Upper lobe of left lung (tissue), 6 donors: ENCODE measurements at regions not wholly inside any gene's neighbourhood (a gene's known extent, or its start where the extent isn't known, plus 50 kb on each side); places are given as distances from the start of the nearest gene placed in this dataset.

ENCODE experiments used
- ATAC-seq, 2 donors: fragments of 200-7000 bp; cut with Tn5 transposase; one replicate each; pipeline ENCODE4 v1.9.1; 2022; ENCODE audit warnings: mild to moderate bottlenecking in 2 of 2, moderate library complexity in 2 of 2; ENCODE audit not compliant: low FRiP score in 2 of 2
- DNase-seq, 2 donors: peaks; one replicate each; pipeline ENCODE4 v3.0.0-alpha.2; 2019 to 2020
- H3K27ac ChIP-seq, 4 donors: fragments of 200-600 bp; sonication (generic); one replicate each; pipeline ENCODE4 v1.5.1; 2016 to 2019
- H3K27me3 ChIP-seq, 4 donors: fragments of 200-600 bp; sonication (generic); one replicate each; pipeline ENCODE4 v1.5.1; 2017 to 2019
- H3K36me3 ChIP-seq, 4 donors: fragments of 200-600 bp; sonication (generic); one replicate each; pipeline ENCODE4 v1.5.1; 2016 to 2019
- H3K4me1 ChIP-seq, 4 donors: fragments of 200-600 bp; sonication (generic); one replicate each; pipeline ENCODE4 v1.5.1; 2018 to 2019
- H3K4me3 ChIP-seq, 4 donors: fragments of 200-600 bp; sonication (generic); one replicate each; pipeline ENCODE4 v1.5.1; 2017 to 2019; ENCODE audit warnings: mild to moderate bottlenecking in 2 of 4, moderate library complexity in 1 of 4
- H3K9me3 ChIP-seq, 4 donors: fragments of 200-600 bp; sonication (generic); one replicate each; pipeline ENCODE4 v1.5.1; 2018 to 2019
- CTCF ChIP-seq, 6 experiments: fragments of 450-650 bp in 4 of 6; fragments of 200-600 bp in 2 of 6; sonication (generic) in 2 of 6; IDR thresholded peaks; one replicate each; pipeline ENCODE4 v1.5.1; 2016 to 2019; ENCODE audit warnings: antibody characterized with exemption in 6 of 6
- EP300 ChIP-seq, 4 donors: sonication (generic); formaldehyde crosslinking; IDR thresholded peaks; one replicate each; pipeline ENCODE4 v1.5.1; 2017; ENCODE audit warnings: antibody characterized with exemption in 4 of 4, control low read depth in 2 of 4
- POLR2A ChIP-seq, 4 donors: fragments of 450-650 bp; IDR thresholded peaks; one replicate each; pipeline ENCODE4 v1.5.1; 2016 to 2017; ENCODE audit warnings: antibody characterized with exemption in 4 of 4, mild to moderate bottlenecking in 2 of 4
- POLR2AphosphoS5 ChIP-seq, 2 donors: sonication (generic); formaldehyde crosslinking; IDR thresholded peaks; one replicate each; pipeline ENCODE4 v1.5.1; 2017; ENCODE audit warnings: antibody characterized with exemption in 2 of 2
- WGBS, 2 donors: methylation state at CpG; one replicate each; pipeline ENCODE4 v1.1.5; 2017 to 2018; 5-methylcytosine and 5-hydroxymethylcytosine counted together
- donor health status: DM: no; HTN: no; CAD: no; lungs with moderate emphysema.
- donor health status: DM: no; HTN: yes; CAD: no; lungs with severe emphysema.

- TF ChIP-seq POLR2AphosphoS5 (IDR thresholded peaks at IDR 0.05), result no peak
- TF ChIP-seq POLR2A (IDR thresholded peaks at IDR 0.05), result no peak
- TF ChIP-seq CTCF (IDR thresholded peaks at IDR 0.05), result no peak
- TF ChIP-seq EP300 (IDR thresholded peaks at IDR 0.05), result no peak
- Histone ChIP-seq H3K27me3 (no peaks in the 10 kb centered on the region), H3K36me3 (no peaks in the 10 kb centered on the region), H3K4me3 (no peak overlapping the region), H3K27ac (no peak overlapping the region), H3K9me3 (no peaks in the 10 kb centered on the region), H3K4me1 (no peaks in the 10 kb centered on the region)
- DNase-seq (no peak), ATAC-seq (no peak)
- 83 to 87% methylated on average over 4 of the region's 4 CpGs for WGBS, 2 donors
Measured at GRCh38 chr15:91465086-91465485, 365.0 kb downstream of the SV2B start.

GRCh38 chr15:91465696-91466095 is 365.6 kb downstream of the SV2B start:
- TF ChIP-seq CTCF (IDR thresholded peaks at IDR 0.05), result no peak
- no peak for TF ChIP-seq POLR2A (IDR thresholded peaks at IDR 0.05)
- TF ChIP-seq EP300 (IDR thresholded peaks at IDR 0.05), result no peak
- TF ChIP-seq POLR2AphosphoS5 (IDR thresholded peaks at IDR 0.05), result no peak
- no peaks in the 10 kb centered on the region for H3K27me3 ChIP-seq
- whole genome bisulfite sequencing, 2 donors, result 69 to 76% methylated on average over 7 of the region's 7 CpGs
- ATAC-seq, result no peak
- peak in 1 of 2 donors; percentile 37 for DNase-seq
- H3K9me3 ChIP-seq, result no peaks in the 10 kb centered on the region
- no peaks in the 10 kb centered on the region for H3K36me3 ChIP-seq
- H3K4me3 ChIP-seq, result no peak overlapping the region
- H3K4me1 ChIP-seq, result no peaks in the 10 kb centered on the region
- H3K27ac ChIP-seq, result no peak overlapping the region

- Histone ChIP-seq H3K27me3 (no peaks in the 10 kb centered on the region), H3K9me3 (no peaks in the 10 kb centered on the region), H3K36me3 (no peaks in the 10 kb centered on the region), H3K27ac (no peak overlapping the region), H3K4me1 (peaks cover 0 to 4% (median 0%) of the 10 kb centered on the region in 4 donors), H3K4me3 (no peak overlapping the region)
- ATAC-seq (no peak), DNase-seq (no peak)
- TF ChIP-seq EP300 (IDR thresholded peaks at IDR 0.05) (no peak), POLR2A (IDR thresholded peaks at IDR 0.05) (no peak), CTCF (IDR thresholded peaks at IDR 0.05) (no peak), POLR2AphosphoS5 (IDR thresholded peaks at IDR 0.05) (no peak)
- WGBS, 2 donors, result 74 to 84% methylated on average over 4 to 5 of the region's 5 CpGs
Measured at GRCh38 chr15:91468871-91469580, 369.0 kb downstream of the SV2B start.

GRCh38 chr15:91469632-91470567 is 369.8 kb downstream of the SV2B start:
- H3K27me3 ChIP-seq, result no peaks in the 10 kb centered on the region
- H3K4me3 ChIP-seq, result no peak overlapping the region
- peak overlapping the region in 1 of 4 donors; percentile 14 for H3K27ac ChIP-seq
- ATAC-seq (peak in 1 of 2 donors; percentile 31), DNase-seq (peak in 1 of 2 donors; percentile 24)
- no peaks in the 10 kb centered on the region for H3K36me3 ChIP-seq
- TF ChIP-seq EP300 (IDR thresholded peaks at IDR 0.05) (no peak), POLR2AphosphoS5 (IDR thresholded peaks at IDR 0.05) (no peak), CTCF (IDR thresholded peaks at IDR 0.05) (no peak), POLR2A (IDR thresholded peaks at IDR 0.05) (no peak)
- 59 to 70% methylated on average over 17 of the region's 17 CpGs for WGBS, 2 donors
- H3K9me3 ChIP-seq, result no peaks in the 10 kb centered on the region
- peaks cover 0 to 4% (median 0%) of the 10 kb centered on the region in 4 donors for H3K4me1 ChIP-seq
